GM19468 (cell line): ENCODE measurements at regions not wholly inside any gene's neighbourhood (a gene's known extent, or its start where the extent isn't known, plus 50 kb on each side); places are given as distances from the start of the nearest gene placed in this dataset.

Experiments used
- ATAC-seq: cut with Tn5 transposase; IDR thresholded peaks from one replicate; pipeline ENCODE4 v1.9.1; 2021; ENCODE audit warnings: mild to moderate bottlenecking, moderate library complexity, moderate number of reproducible peaks; ENCODE audit not compliant: unreplicated experiment; ENCODE audit errors: extremely low read depth

GRCh38 chr2:117169036-117169765 lies 645.3 kb upstream of the DDX18 start:
- ATAC-seq: no peak

- no peak for ATAC-seq
Measured at GRCh38 chr2:117170897-117171296, 643.6 kb upstream of the DDX18 start.

GRCh38 chr2:117179405-117179804 lies 635.1 kb upstream of the DDX18 start:
- ATAC-seq: no peak

- no peak for ATAC-seq
Measured at GRCh38 chr2:117190856-117191559, 623.5 kb upstream of the DDX18 start.

GRCh38 chr2:117195381-117195780 lies 619.1 kb upstream of the DDX18 start:
- no peak for ATAC-seq

GRCh38 chr2:117199511-117199910 lies 615.0 kb upstream of the DDX18 start:
- no peak for ATAC-seq

- ATAC-seq: no peak
Measured at GRCh38 chr2:117212562-117212961, 601.9 kb upstream of the DDX18 start.

GRCh38 chr2:117217145-117217544 lies 597.3 kb upstream of the DDX18 start:
- ATAC-seq: no peak

- ATAC-seq: no peak
Measured at GRCh38 chr2:117222809-117223208, 591.7 kb upstream of the DDX18 start.

- ATAC-seq: no peak
Measured at GRCh38 chr2:117232305-117232704, 582.2 kb upstream of the DDX18 start.

GRCh38 chr2:117257362-117257761 lies 557.1 kb upstream of the DDX18 start:
- no peak for ATAC-seq

- no peak for ATAC-seq
Measured at GRCh38 chr2:117269574-117269973, 544.9 kb upstream of the DDX18 start.

GRCh38 chr2:117271631-117272030 lies 542.9 kb upstream of the DDX18 start:
- ATAC-seq: no peak

GRCh38 chr2:117273009-117273671 lies 541.4 kb upstream of the DDX18 start:
- no peak for ATAC-seq

GRCh38 chr2:117293012-117293411 lies 521.5 kb upstream of the DDX18 start:
- ATAC-seq: no peak

- ATAC-seq: no peak
Measured at GRCh38 chr2:117299451-117299850, 515.0 kb upstream of the DDX18 start.

GRCh38 chr2:117308861-117309770 lies 505.4 kb upstream of the DDX18 start:
- ATAC-seq: no peak

GRCh38 chr2:117321816-117322215 lies 492.7 kb upstream of the DDX18 start:
- ATAC-seq: no peak

GRCh38 chr2:117323331-117323730 lies 491.2 kb upstream of the DDX18 start:
- no peak for ATAC-seq

GRCh38 chr2:117330641-117331040 lies 483.9 kb upstream of the DDX18 start:
- ATAC-seq: no peak
